GM12878 (cell line): ENCODE measurements at regions not wholly inside any gene's neighbourhood (a gene's known extent, or its start where the extent isn't known, plus 50 kb on each side); places are given as distances from the start of the nearest gene placed in this dataset.

ENCODE experiments used
- ATAC-seq: fragments of 200-7000 bp; cut with Tn5 transposase; 3 replicates; pipeline ENCODE4 v1.9.1; 2020; ENCODE audit warnings: mild to moderate bottlenecking, moderate library complexity
- BruUV-seq: library from RNA; stranded (reverse); fragments of 400-500 nt; replicated peaks from 2 replicates; lab custom pipeline; 2021; lab: Mats Ljungman, UMichigan
- CTCF ChIA-PET: fragments of 300-600 bp; sonication (Branson Sonifier 250); formaldehyde crosslinking; extraction: SDS; loops from one replicate; lab custom pipeline; 2021; ENCODE audit warnings: inconsistent platforms; lab: Yijun Ruan, JAX
- POLR2A ChIA-PET: fragments of 350-600 bp; formaldehyde crosslinking; extraction: SDS; loops from one replicate; lab custom pipeline; 2021; ENCODE audit warnings: inconsistent platforms; lab: Charles Lee
- RAD21 ChIA-PET: fragments of 300-600 bp; sonication (Branson Sonifier 250); formaldehyde crosslinking; loops from one replicate; lab custom pipeline; 2023; ENCODE audit warnings: antibody characterized with exemption; ENCODE audit not compliant: unreplicated experiment; lab: Charles Lee
- SMC1A ChIA-PET: fragments of 300-600 bp; sonication (Branson Sonifier 250); formaldehyde crosslinking; loops from one replicate; lab custom pipeline; 2023; ENCODE audit not compliant: unreplicated experiment, uncharacterized antibody; lab: Charles Lee
- DNase-seq: peaks from one replicate; pipeline ENCODE4 v3.0.0-alpha.2; 2011; ENCODE audit warnings: low read depth, low spot score
- FAIRE-seq: peaks from 3 replicates; lab custom pipeline; 2011; peaks lifted over from hg19 to GRCh38; lab: Jason Lieb, UNC
- H2AFZ ChIP-seq: 2 replicates; pipeline ENCODE4 v1.6.0; 2011; ENCODE audit warnings: low read depth, low read length, control low read depth; ENCODE audit not compliant: control insufficient read depth
- H3K27ac ChIP-seq: 2 replicates; pipeline ENCODE4 v1.5.1; 2011; ENCODE audit warnings: control low read depth; ENCODE audit not compliant: control insufficient read depth, insufficient read depth
- H3K27me3 ChIP-seq, 2 experiments: replicated peaks in 1 of 2; 2 replicates each; pipeline versions ENCODE4 v1.6.0 to v1.6.1; 2011; ENCODE audit warnings: low read length in 1 of 2; ENCODE audit not compliant: control insufficient read depth in 2 of 2, insufficient read depth in 2 of 2
- H3K36me3 ChIP-seq, 2 experiments: 2 replicates each; pipeline ENCODE4 v1.5.1; 2011; ENCODE audit warnings: low read length in 1 of 2; ENCODE audit not compliant: control insufficient read depth in 2 of 2, insufficient read depth in 2 of 2
- H3K4me1 ChIP-seq: 2 replicates; pipeline ENCODE4 v1.6.1; 2011; ENCODE audit warnings: mild to moderate bottlenecking, low read length, moderate library complexity, mixed read lengths; ENCODE audit not compliant: control insufficient read depth, insufficient read depth
- H3K4me2 ChIP-seq: 2 replicates; pipeline ENCODE4 v1.6.0; 2011; ENCODE audit warnings: control low read depth; ENCODE audit not compliant: control insufficient read depth, insufficient read depth
- H3K4me3 ChIP-seq: fragments of 200-600 bp; sonication (generic); 2 replicates; pipeline ENCODE4 v1.5.1; 2016
- H3K79me2 ChIP-seq: 2 replicates; pipeline ENCODE4 v1.6.0; 2011; ENCODE audit warnings: low read length; ENCODE audit not compliant: control insufficient read depth, insufficient read depth
- H3K9ac ChIP-seq: 2 replicates; pipeline ENCODE4 v1.8.0; 2011; ENCODE audit warnings: low read length, control low read depth, mixed read lengths; ENCODE audit not compliant: control insufficient read depth, insufficient read depth
- H3K9me3 ChIP-seq: replicated peaks from 3 replicates; pipeline ENCODE4 v1.5.1; 2011; ENCODE audit warnings: mild to moderate bottlenecking, low read length; ENCODE audit not compliant: control insufficient read depth, insufficient read depth
- H4K20me1 ChIP-seq: 2 replicates; pipeline ENCODE4 v1.6.0; 2011; ENCODE audit not compliant: control insufficient read depth, insufficient read depth
- ASH2L ChIP-seq: fragments of 300-600, 200-600 bp; sonication (generic); IDR thresholded peaks from 2 replicates; pipeline ENCODE4 v1.6.1; 2017; ENCODE audit warnings: low read depth, mild to moderate bottlenecking, borderline replicate concordance
- BCL3 ChIP-seq: IDR thresholded peaks from 2 replicates; pipeline ENCODE4 v1.6.1; 2011; ENCODE audit warnings: borderline replicate concordance, low read depth, mild to moderate bottlenecking, moderate library complexity, low read length; ENCODE audit not compliant: insufficient read depth, poor library complexity, severe bottlenecking
- CHD4 ChIP-seq: fragments of 200-600 bp; sonication (generic); IDR thresholded peaks from 2 replicates; pipeline ENCODE4 v1.6.1; 2016; ENCODE audit warnings: mild to moderate bottlenecking
- CUX1 ChIP-seq: IDR thresholded peaks from 2 replicates; pipeline ENCODE4 v1.6.1; 2012; ENCODE audit warnings: improper control_type of control experiment, low read depth, low read length; ENCODE audit not compliant: insufficient replicate concordance
- E2F4 ChIP-seq: IDR thresholded peaks from 2 replicates; pipeline ENCODE4 v1.6.1; 2012; ENCODE audit warnings: low read depth, low read length, improper control_type of control experiment
- JUND ChIP-seq: IDR thresholded peaks from 2 replicates; pipeline ENCODE4 v1.6.1; 2012; ENCODE audit warnings: low read depth, mild to moderate bottlenecking, low read length, improper control_type of control experiment, moderate library complexity
- MEF2B ChIP-seq: fragments of 450-650 bp; IDR thresholded peaks from 2 replicates; pipeline ENCODE4 v1.6.1; 2018; ENCODE audit warnings: mild to moderate bottlenecking, moderate library complexity; ENCODE audit not compliant: partially characterized antibody, poor library complexity, severe bottlenecking
- MTA3 ChIP-seq: IDR thresholded peaks from 2 replicates; pipeline ENCODE4 v1.6.1; 2012; ENCODE audit warnings: low read length, inconsistent platforms, borderline replicate concordance
- PML ChIP-seq: IDR thresholded peaks from 2 replicates; pipeline ENCODE4 v1.6.1; 2012; ENCODE audit warnings: low read length, inconsistent platforms
- SRF ChIP-seq, 2 experiments: IDR thresholded peaks; 2 replicates each; pipeline ENCODE4 v1.6.1; 2011; ENCODE audit warnings: low read depth in 2 of 2, low read length in 2 of 2, mild to moderate bottlenecking in 1 of 2, moderate library complexity in 1 of 2
- WRNIP1 ChIP-seq: IDR thresholded peaks from 2 replicates; pipeline ENCODE4 v1.6.1; 2011; ENCODE audit warnings: low read depth, low read length, improper control_type of control experiment, borderline replicate concordance
- ZSCAN29 ChIP-seq: fragments of 450-650 bp; IDR thresholded peaks from 2 replicates; pipeline ENCODE4 v1.6.1; 2017; ENCODE audit warnings: mild to moderate bottlenecking, moderate library complexity
- WGBS: methylation state at CpG from one replicate; pipeline ENCODE4 v1.1.6; 2016; ENCODE audit warnings: low lambda C conversion rate; ENCODE audit not compliant: insufficient replicate concordance, insufficient coverage; ENCODE audit errors: missing lambda C conversion rate; 5-methylcytosine and 5-hydroxymethylcytosine counted together
- in situ Hi-C: fragments of 300-500 bp; cut with MboI; formaldehyde crosslinking; loops from 9 replicates; pipeline ENCODE4 v1.14.3; 2018; ENCODE audit warnings: mixed read lengths
- intact Hi-C: fragments of 100-400 bp; cut with micrococcal nuclease; formaldehyde crosslinking; loops from one replicate; pipeline ENCODE4 v1.14.2; 2022; ENCODE audit not compliant: unreplicated experiment

GRCh38 chr17:77817953-77818352 is 140.6 kb upstream of the TNRC6C start:
- Histone ChIP-seq H3K27ac (no peak overlapping the region), H3K4me3 (no peak overlapping the region), H3K36me3 (no peaks in the 10 kb centered on the region), H3K9ac (no peak overlapping the region), H3K9me3 (no peaks in the 10 kb centered on the region; the same call in 2 of the 3 replicates), H3K27me3 (no peaks in the 10 kb centered on the region), H3K79me2 (no peaks in the 10 kb centered on the region), H2AFZ (no peak overlapping the region), H4K20me1 (no peaks in the 10 kb centered on the region), H3K4me1 (peaks cover 3% of the 10 kb centered on the region; the same call in 1 of the 2 replicates), H3K4me2 (no peak overlapping the region)
- DNase-seq (no peak), ATAC-seq (no peak), FAIRE-seq (no peak)
- CTCF ChIA-PET, result interaction anchor here (1.1 kb wide), 1 partner anchor 418 kb away, joined by 3 read pairs; no protein-coding TSS in a partner anchor
- 15% methylated on average over 4 of the region's 4 CpGs for WGBS
- in situ Hi-C loops, result no loop called here
- no TSS peak for BruUV-seq
- TF ChIP-seq PML, result no peak
- TF ChIP-seq SRF (IDR thresholded peaks at IDR 0.05; ENCODE audit: low read depth in 2 of 2, low read length in 2 of 2), result no peak
- no peak for TF ChIP-seq CHD4
- TF ChIP-seq JUND, result no peak
- TF ChIP-seq MEF2B, result no peak
- TF ChIP-seq ZSCAN29, result no peak
- TF ChIP-seq BCL3, result no peak
- no peak for TF ChIP-seq MTA3
- no peak for TF ChIP-seq CUX1
- no peak for TF ChIP-seq E2F4
- no peak for TF ChIP-seq WRNIP1
- TF ChIP-seq ASH2L, result no peak
- RAD21 ChIA-PET, result interaction anchor here (0.6 to 2.5 kb wide), 2 partner anchors 26 to 189 kb away, joined by 3 to 7 read pairs; no protein-coding TSS in a partner anchor
- intact Hi-C loops, result no loop called here
- SMC1A ChIA-PET, result interaction anchor here (1.1 to 1.3 kb wide), 2 partner anchors 15 to 16 kb away, joined by 3 to 5 read pairs; no protein-coding TSS in a partner anchor
- POLR2A ChIA-PET, result no interaction called here
